ENCODE measurements at regions not wholly inside any gene's neighbourhood (a gene's known extent, or its start where the extent isn't known, plus 50 kb on each side); places are given as distances from the start of the nearest gene placed in this dataset.

DNA sequence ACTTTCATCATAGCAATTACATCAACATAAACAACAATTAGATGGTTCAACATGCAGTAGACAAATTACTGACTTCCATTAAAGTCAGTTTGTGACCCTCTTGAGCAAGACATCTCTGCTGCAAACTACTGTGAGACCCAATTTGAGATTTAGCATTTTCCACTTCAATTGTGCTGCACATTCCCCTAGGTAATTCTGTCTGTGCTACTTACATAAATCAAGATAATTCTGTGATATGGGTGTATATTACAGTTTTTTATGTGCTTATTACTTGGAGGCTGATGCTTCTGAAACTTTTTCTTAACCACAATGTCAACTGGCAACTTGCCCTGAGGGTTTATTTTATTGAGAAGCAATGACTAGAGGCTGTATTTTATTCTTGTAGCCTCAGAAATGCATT is 1714.4 kb downstream of the OLFM4 start:
- no peaks in the 10 kb centered on the region for H3K9me3 ChIP-seq (ENCODE audit: control extremely low read depth in 1 of 3, control insufficient read depth in 2 of 3, insufficient read depth in 1 of 3, low read length in 2 of 3)
- no peaks in the 10 kb centered on the region for H3K4me1 ChIP-seq (ENCODE audit: control insufficient read depth in 2 of 2, insufficient read depth in 2 of 2, low read length in 2 of 2)
- no peaks in the 10 kb centered on the region for H3K9me3 Mint-ChIP-seq (ENCODE audit: insufficient read depth)
- intact Hi-C loops (cut with micrococcal nuclease) = no loop called here
- POLR2A ChIA-PET = no interaction called here
- H3K27me3 Mint-ChIP-seq = no peaks in the 10 kb centered on the region
- H3K27me3 ChIP-seq (replicated peaks in 1 of 4; ENCODE audit: control extremely low read depth in 1 of 4, control insufficient read depth in 3 of 4, insufficient read depth in 4 of 4, low read length in 3 of 4) = no peaks in the 10 kb centered on the region
- no peaks in the 10 kb centered on the region for H3K4me1 Mint-ChIP-seq
- no peak for TF ChIP-seq EZH2 (IDR thresholded peaks at IDR 0.05; ENCODE audit: borderline replicate concordance, insufficient read depth, low read depth, low read length, poor library complexity, severe bottlenecking)
- TF ChIP-seq CTCF (IDR thresholded peaks at IDR 0.05) = no peak
- H3K27ac ChIP-seq (ENCODE audit: low read length in 2 of 2) = no peak overlapping the region
- H3K4me2 ChIP-seq (replicated peaks; ENCODE audit: low read depth, low read length, poor library complexity, severe bottlenecking) = no peak overlapping the region
- H2AFZ ChIP-seq (ENCODE audit: insufficient read depth, low read depth, low read length, poor library complexity, severe bottlenecking) = no peak overlapping the region
- no peaks in the 10 kb centered on the region for H3K36me3 ChIP-seq (replicated peaks in 1 of 2; ENCODE audit: control extremely low read depth in 1 of 2, control insufficient read depth in 1 of 2, extremely low read depth in 1 of 2, insufficient read depth in 2 of 2, low read length in 1 of 2)
- no peak overlapping the region for H3K4me3 ChIP-seq (ENCODE audit: control extremely low read depth in 1 of 5, extremely low read depth in 1 of 5, insufficient read depth in 1 of 5, low read depth in 2 of 5, low read length in 4 of 5)
- ATAC-seq (ENCODE audit: low read depth) (no peak), DNase-seq (no peak)
- no peaks in the 10 kb centered on the region for H4K20me1 ChIP-seq (ENCODE audit: control insufficient read depth, insufficient read depth, low read length, poor library complexity, severe bottlenecking)
- no peaks in the 10 kb centered on the region for H3K79me2 ChIP-seq (ENCODE audit: control insufficient read depth, insufficient read depth, low read length)
- H3K27ac Mint-ChIP-seq = no peak overlapping the region
- no peak overlapping the region for H3K4me3 Mint-ChIP-seq
- H3K9ac ChIP-seq (ENCODE audit: low read length) = no peak overlapping the region
- CTCF ChIA-PET = no interaction called here

GRCh38 chr13:54744747-54745146 is 1716.1 kb downstream of the OLFM4 start:
- DNase-seq (no peak), ATAC-seq (ENCODE audit: low read depth) (no peak)
- Histone ChIP-seq H2AFZ (ENCODE audit: insufficient read depth, low read depth, low read length, poor library complexity, severe bottlenecking) (no peak overlapping the region), H3K4me1 (ENCODE audit: control insufficient read depth in 2 of 2, insufficient read depth in 2 of 2, low read length in 2 of 2) (no peaks in the 10 kb centered on the region), H3K27ac (ENCODE audit: low read length in 2 of 2) (no peak overlapping the region), H3K79me2 (ENCODE audit: control insufficient read depth, insufficient read depth, low read length) (no peaks in the 10 kb centered on the region), H3K4me3 (ENCODE audit: control extremely low read depth in 1 of 5, extremely low read depth in 1 of 5, insufficient read depth in 1 of 5, low read depth in 2 of 5, low read length in 4 of 5) (no peak overlapping the region), H4K20me1 (ENCODE audit: control insufficient read depth, insufficient read depth, low read length, poor library complexity, severe bottlenecking) (no peaks in the 10 kb centered on the region), H3K9me3 (ENCODE audit: control extremely low read depth in 1 of 3, control insufficient read depth in 2 of 3, insufficient read depth in 1 of 3, low read length in 2 of 3) (no peaks in the 10 kb centered on the region), H3K9ac (ENCODE audit: low read length) (no peak overlapping the region), H3K36me3 (replicated peaks in 1 of 2; ENCODE audit: control extremely low read depth in 1 of 2, control insufficient read depth in 1 of 2, extremely low read depth in 1 of 2, insufficient read depth in 2 of 2, low read length in 1 of 2) (no peaks in the 10 kb centered on the region), H3K27me3 (replicated peaks in 1 of 4; ENCODE audit: control extremely low read depth in 1 of 4, control insufficient read depth in 3 of 4, insufficient read depth in 4 of 4, low read length in 3 of 4) (no peaks in the 10 kb centered on the region), H3K4me2 (replicated peaks; ENCODE audit: low read depth, low read length, poor library complexity, severe bottlenecking) (no peak overlapping the region)
- Mint-ChIP-seq H3K4me3 (no peak overlapping the region), H3K27me3 (no peaks in the 10 kb centered on the region), H3K27ac (no peak overlapping the region), H3K4me1 (no peaks in the 10 kb centered on the region), H3K9me3 (ENCODE audit: insufficient read depth) (no peaks in the 10 kb centered on the region)
- ChIA-PET POLR2A (no interaction called here), CTCF (no interaction called here)
- intact Hi-C loops (cut with micrococcal nuclease) = no loop called here
- TF ChIP-seq CTCF (IDR thresholded peaks at IDR 0.05) (no peak), EZH2 (IDR thresholded peaks at IDR 0.05; ENCODE audit: borderline replicate concordance, insufficient read depth, low read depth, low read length, poor library complexity, severe bottlenecking) (no peak)

All from B cell (primary cell).